Spleen (tissue), 11 donors: ENCODE measurements at regions not wholly inside any gene's neighbourhood (a gene's known extent, or its start where the extent isn't known, plus 50 kb on each side); places are given as distances from the start of the nearest gene placed in this dataset.
A peak's percentile ranks its signal among the peaks of the same experiment; 100 is the strongest.

Experiments used
- DNase-seq: peaks from one replicate; pipeline ENCODE4 v3.0.0-alpha.2; 2020
- H3K27ac ChIP-seq, 8 donors: fragments of 200-600 bp; sonication (generic) in 7 of 8; 1 replicate in 4 of 8; 2 replicates in 4 of 8; pipeline versions ENCODE4 v1.5.0 to v1.8.0; 2016 to 2021; ENCODE audit warnings: inconsistent platforms in 4 of 8, mild to moderate bottlenecking in 4 of 8, moderate library complexity in 1 of 8
- H3K27me3 ChIP-seq, 7 donors: fragments of 200-600 bp; sonication (generic) in 6 of 7; replicated peaks in 1 of 7; 1 replicate in 4 of 7; 2 replicates in 3 of 7; pipeline versions ENCODE4 v1.5.0 to v1.8.0; 2016 to 2021; ENCODE audit warnings: inconsistent platforms in 3 of 7, mild to moderate bottlenecking in 1 of 7
- H3K36me3 ChIP-seq, 6 donors: fragments of 200-600 bp; sonication (generic) in 5 of 6; 1 replicate in 4 of 6; 2 replicates in 2 of 6; pipeline versions ENCODE4 v1.5.0 to v1.8.0; 2016 to 2021; ENCODE audit warnings: inconsistent platforms in 2 of 6
- H3K4me1 ChIP-seq, 6 donors: fragments of 200-600 bp; sonication (generic) in 5 of 6; 1 replicate in 3 of 6; 2 replicates in 3 of 6; pipeline versions ENCODE4 v1.5.0 to v1.8.0; 2016 to 2021; ENCODE audit warnings: inconsistent platforms in 3 of 6
- H3K4me3 ChIP-seq, 8 donors: fragments of 200-600 bp; sonication (generic) in 7 of 8; 1 replicate in 4 of 8; 2 replicates in 4 of 8; pipeline versions ENCODE4 v1.5.0 to v1.8.0; 2016 to 2021; ENCODE audit warnings: inconsistent platforms in 4 of 8, mild to moderate bottlenecking in 4 of 8, moderate library complexity in 2 of 8
- H3K9me3 ChIP-seq, 8 donors: fragments of 200-600 bp; sonication (generic) in 7 of 8; 1 replicate in 4 of 8; 2 replicates in 4 of 8; pipeline versions ENCODE4 v1.5.0 to v1.8.0; 2016 to 2021; ENCODE audit warnings: inconsistent platforms in 4 of 8
- CTCF ChIP-seq, 11 experiments: fragments of 200-600 bp in 7 of 11; fragments of 450-650 bp in 4 of 11; sonication (generic) in 4 of 11; IDR thresholded peaks in 8 of 11; conservative IDR thresholded peaks in 3 of 11; 1 replicate in 7 of 11; 2 replicates in 4 of 11; pipeline versions ENCODE4 v1.4.0 to v1.8.0; 2016 to 2021; ENCODE audit warnings: antibody characterized with exemption in 11 of 11, inconsistent platforms in 4 of 11, mild to moderate bottlenecking in 1 of 11
- POLR2A ChIP-seq, 3 donors: fragments of 450-650 bp; IDR thresholded peaks; one replicate each; pipeline ENCODE4 v1.5.1; 2017; ENCODE audit warnings: antibody characterized with exemption in 3 of 3, mild to moderate bottlenecking in 1 of 3
- POLR2AphosphoS5 ChIP-seq, 3 donors: sonication (generic); formaldehyde crosslinking; IDR thresholded peaks; one replicate each; pipeline ENCODE4 v1.5.1; 2017; ENCODE audit warnings: antibody characterized with exemption in 3 of 3
- WGBS, 5 donors: extraction: QIAGEN DNeasy Blood & Tissue Kit in 3 of 5; methylation state at CpG; one replicate each; pipeline versions ENCODE4 v1.1.5 to v1.1.7; 2013 to 2018; 5-methylcytosine and 5-hydroxymethylcytosine counted together
- intact Hi-C: fragments of 100-400 bp; cut with DNase I; formaldehyde crosslinking; loops from one replicate; pipeline ENCODE4 v1.15.0; 2023; ENCODE audit warnings: low total_unique reads
- donor health status: healthy with polysubstance abuse.
- donor health status: DM: no; HTN: no; CAD: no; lungs with moderate emphysema.
- donor health status: DM: no; HTN: no; CAD: no.
- donor health status: Bipolar disorder and iron deficiency.
- donor health status: healthy.
- donor health status: DM: no; HTN: no; CAD: no.
- donor health status: DM: yes; HTN: yes; CAD: no.

GRCh38 chrX:15143050-15143824 is 126.6 kb downstream of the ASB9 start:
- Histone ChIP-seq H3K4me1 (no peaks in the 10 kb centered on the region), H3K27me3 (peaks cover 0 to 13% (median 0%) of the 10 kb centered on the region in 7 donors), H3K27ac (no peak overlapping the region), H3K4me3 (no peak overlapping the region), H3K9me3 (no peaks in the 10 kb centered on the region), H3K36me3 (no peaks in the 10 kb centered on the region)
- intact Hi-C loops = loop anchor here (10.0 kb wide), 1 partner anchor 1048 kb away; no protein-coding TSS in a partner anchor
- DNase-seq = peak; percentile 70
- TF ChIP-seq POLR2AphosphoS5 (IDR thresholded peaks at IDR 0.05) (no peak), CTCF (IDR thresholded peaks at IDR 0.05 in 8 of 11, conservative IDR thresholded peaks at IDR 0.05 in 3 of 11) (peak in 10 of 11 experiments; percentile 35 to 71 (median 66)), POLR2A (IDR thresholded peaks at IDR 0.05) (no peak)
- 17 to 24% (median 22%) methylated on average over 6 of the region's 6 CpGs for WGBS, 5 donors

- WGBS, 5 donors = 51 to 68% (median 61%) methylated on average over 8 of the region's 8 CpGs
- Histone ChIP-seq H3K4me1 (no peaks in the 10 kb centered on the region), H3K4me3 (no peak overlapping the region), H3K9me3 (no peaks in the 10 kb centered on the region), H3K36me3 (no peaks in the 10 kb centered on the region), H3K27ac (no peak overlapping the region), H3K27me3 (peaks cover 0 to 13% (median 0%) of the 10 kb centered on the region in 7 donors)
- no peak for DNase-seq
- no peak for TF ChIP-seq CTCF (IDR thresholded peaks at IDR 0.05 in 8 of 11, conservative IDR thresholded peaks at IDR 0.05 in 3 of 11)
- TF ChIP-seq POLR2AphosphoS5 (IDR thresholded peaks at IDR 0.05) = no peak
- no peak for TF ChIP-seq POLR2A (IDR thresholded peaks at IDR 0.05)
- intact Hi-C loops = loop anchor here (10.0 kb wide), 1 partner anchor 1047 kb away; no protein-coding TSS in a partner anchor
These were observed 127.7 kb downstream of the ASB9 start for GRCh38 chrX:15142084-15142715.

GRCh38 chrX:15136795-15137194 is 133.1 kb downstream of the ASB9 start:
- H3K36me3 ChIP-seq = no peaks in the 10 kb centered on the region
- no peak overlapping the region for H3K4me3 ChIP-seq
- no peaks in the 10 kb centered on the region for H3K4me1 ChIP-seq
- intact Hi-C loops = no loop called here
- 35 to 78% (median 66%) methylated on average over 1 of the region's 1 CpG for WGBS, 5 donors
- H3K9me3 ChIP-seq = no peaks in the 10 kb centered on the region
- no peak for DNase-seq
- peaks cover 0 to 16% (median 0%) of the 10 kb centered on the region in 7 donors for H3K27me3 ChIP-seq
- H3K27ac ChIP-seq = no peak overlapping the region
- TF ChIP-seq CTCF (IDR thresholded peaks at IDR 0.05 in 8 of 11, conservative IDR thresholded peaks at IDR 0.05 in 3 of 11) (no peak), POLR2AphosphoS5 (IDR thresholded peaks at IDR 0.05) (no peak), POLR2A (IDR thresholded peaks at IDR 0.05) (no peak)

- no peaks in the 10 kb centered on the region for H3K4me1 ChIP-seq
These were observed 140.5 kb downstream of the ASB9 start for GRCh38 chrX:15129412-15129811.

More at GRCh38 chrX:15129412-15129811, 140.5 kb downstream of the ASB9 start:
- TF ChIP-seq CTCF (IDR thresholded peaks at IDR 0.05 in 8 of 11, conservative IDR thresholded peaks at IDR 0.05 in 3 of 11) = no peak
- TF ChIP-seq POLR2A (IDR thresholded peaks at IDR 0.05) = no peak
- TF ChIP-seq POLR2AphosphoS5 (IDR thresholded peaks at IDR 0.05) = no peak
- intact Hi-C loops = no loop called here
- H3K9me3 ChIP-seq = no peaks in the 10 kb centered on the region
- no peak overlapping the region for H3K27ac ChIP-seq
- no peaks in the 10 kb centered on the region for H3K36me3 ChIP-seq
- peaks cover 0 to 16% (median 0%) of the 10 kb centered on the region in 7 donors for H3K27me3 ChIP-seq
- H3K4me3 ChIP-seq = no peak overlapping the region
- no peak for DNase-seq
